ENCODE measurements at regions not wholly inside any gene's neighbourhood (a gene's known extent, or its start where the extent isn't known, plus 50 kb on each side); places are given as distances from the start of the nearest gene placed in this dataset.

- Mint-ChIP-seq H3K4me1 (ENCODE audit: low read depth, unreplicated experiment) (peaks cover 5% of the 10 kb centered on the region), H3K27ac (ENCODE audit: unreplicated experiment) (no peak overlapping the region), H3K27me3 (ENCODE audit: unreplicated experiment) (no peaks in the 10 kb centered on the region), H3K9me3 (ENCODE audit: unreplicated experiment) (no peaks in the 10 kb centered on the region), H3K36me3 (ENCODE audit: unreplicated experiment) (no peaks in the 10 kb centered on the region), H3K4me3 (ENCODE audit: unreplicated experiment) (no peak overlapping the region)
- TF ChIP-seq CTCF (IDR thresholded peaks at IDR 0.05; ENCODE audit: partially characterized antibody, unreplicated experiment) = no peak
- DNase-seq = no peak
These were observed 71.6 kb upstream of the LEF1 start for GRCh38 chr4:108240366-108240765.

GRCh38 chr4:108237693-108238092 lies 69.0 kb upstream of the LEF1 start:
- H3K4me3 Mint-ChIP-seq (ENCODE audit: unreplicated experiment) = no peak overlapping the region
- H3K4me1 Mint-ChIP-seq (ENCODE audit: low read depth, unreplicated experiment) = peaks cover 5% of the 10 kb centered on the region
- no peak for TF ChIP-seq CTCF (IDR thresholded peaks at IDR 0.05; ENCODE audit: partially characterized antibody, unreplicated experiment)
- no peaks in the 10 kb centered on the region for H3K9me3 Mint-ChIP-seq (ENCODE audit: unreplicated experiment)
- H3K27me3 Mint-ChIP-seq (ENCODE audit: unreplicated experiment) = no peaks in the 10 kb centered on the region
- no peak overlapping the region for H3K27ac Mint-ChIP-seq (ENCODE audit: unreplicated experiment)
- no peak for DNase-seq
- H3K36me3 Mint-ChIP-seq (ENCODE audit: unreplicated experiment) = no peaks in the 10 kb centered on the region

GRCh38 chr4:108236264-108236663 lies 67.5 kb upstream of the LEF1 start:
- Mint-ChIP-seq H3K27ac (ENCODE audit: unreplicated experiment) (no peak overlapping the region), H3K4me1 (ENCODE audit: low read depth, unreplicated experiment) (peaks cover 5% of the 10 kb centered on the region), H3K4me3 (ENCODE audit: unreplicated experiment) (no peak overlapping the region), H3K27me3 (ENCODE audit: unreplicated experiment) (no peaks in the 10 kb centered on the region), H3K36me3 (ENCODE audit: unreplicated experiment) (no peaks in the 10 kb centered on the region), H3K9me3 (ENCODE audit: unreplicated experiment) (peaks cover 2% of the 10 kb centered on the region)
- no peak for TF ChIP-seq CTCF (IDR thresholded peaks at IDR 0.05; ENCODE audit: partially characterized antibody, unreplicated experiment)
- no peak for DNase-seq

- Mint-ChIP-seq H3K27me3 (ENCODE audit: unreplicated experiment) (peaks cover 1% of the 10 kb centered on the region), H3K36me3 (ENCODE audit: unreplicated experiment) (peaks cover 4% of the 10 kb centered on the region)
- DNase-seq = no peak
These were observed 59.2 kb upstream of the LEF1 start for GRCh38 chr4:108227923-108228322.

GRCh38 chr4:108224611-108225053 lies 55.9 kb upstream of the LEF1 start:
- H3K36me3 Mint-ChIP-seq (ENCODE audit: unreplicated experiment) = peaks cover 4% of the 10 kb centered on the region
- H3K4me1 Mint-ChIP-seq (ENCODE audit: low read depth, unreplicated experiment) = peaks cover 15% of the 10 kb centered on the region
- no peaks in the 10 kb centered on the region for H3K9me3 Mint-ChIP-seq (ENCODE audit: unreplicated experiment)
- no peak for DNase-seq
- peaks cover 3% of the 10 kb centered on the region for H3K27me3 Mint-ChIP-seq (ENCODE audit: unreplicated experiment)
- TF ChIP-seq CTCF (IDR thresholded peaks at IDR 0.05; ENCODE audit: partially characterized antibody, unreplicated experiment) = no peak
- no peak overlapping the region for H3K27ac Mint-ChIP-seq (ENCODE audit: unreplicated experiment)
- H3K4me3 Mint-ChIP-seq (ENCODE audit: unreplicated experiment) = no peak overlapping the region

More at GRCh38 chr4:108227923-108228322, 59.2 kb upstream of the LEF1 start:
- TF ChIP-seq CTCF (IDR thresholded peaks at IDR 0.05; ENCODE audit: partially characterized antibody, unreplicated experiment) = no peak
- peaks cover 4% of the 10 kb centered on the region for H3K4me1 Mint-ChIP-seq (ENCODE audit: low read depth, unreplicated experiment)
- H3K4me3 Mint-ChIP-seq (ENCODE audit: unreplicated experiment) = no peak overlapping the region
- peaks cover 3% of the 10 kb centered on the region for H3K9me3 Mint-ChIP-seq (ENCODE audit: unreplicated experiment)
- no peak overlapping the region for H3K27ac Mint-ChIP-seq (ENCODE audit: unreplicated experiment)
